Nephron progenitor cell (in vitro differentiated cells): ENCODE measurements at regions not wholly inside any gene's neighbourhood (a gene's known extent, or its start where the extent isn't known, plus 50 kb on each side); places are given as distances from the start of the nearest gene placed in this dataset.

Experiments
- DNase-seq: peaks from one replicate; pipeline ENCODE4 v3.0.0; 2021
- H3K27ac Mint-ChIP-seq: 2 replicates; pipeline ENCODE4 v1.8.0; 2021; ENCODE audit warnings: mild to moderate bottlenecking, moderate library complexity, mixed read lengths
- H3K27me3 Mint-ChIP-seq: 2 replicates; pipeline ENCODE4 v1.8.0; 2021; ENCODE audit warnings: mild to moderate bottlenecking, low read depth, mixed read lengths; ENCODE audit not compliant: poor library complexity
- H3K36me3 Mint-ChIP-seq: 2 replicates; pipeline ENCODE4 v1.8.0; 2021; ENCODE audit warnings: low read depth, mixed read lengths
- H3K4me1 Mint-ChIP-seq: 2 replicates; pipeline ENCODE4 v1.8.0; 2021; ENCODE audit warnings: mixed read lengths
- H3K4me3 Mint-ChIP-seq: 2 replicates; pipeline ENCODE4 v1.8.0; 2021; ENCODE audit warnings: mild to moderate bottlenecking, moderate library complexity, mixed read lengths
- H3K9me3 Mint-ChIP-seq: 2 replicates; pipeline ENCODE4 v1.8.0; 2021; ENCODE audit warnings: mild to moderate bottlenecking, moderate library complexity, mixed read lengths
- CTCF ChIP-seq: fragments of 200-600 bp; sonication (generic); IDR thresholded peaks from 2 replicates; pipeline ENCODE4 v1.5.0; 2021; ENCODE audit warnings: antibody characterized with exemption

- TF ChIP-seq CTCF, result no peak
- Mint-ChIP-seq H3K36me3 (no peaks in the 10 kb centered on the region), H3K4me1 (no peaks in the 10 kb centered on the region), H3K27me3 (no peaks in the 10 kb centered on the region), H3K4me3 (no peak overlapping the region), H3K9me3 (peaks cover 10% of the 10 kb centered on the region), H3K27ac (no peak overlapping the region)
- no peak for DNase-seq
Measured at GRCh38 chr4:59729321-59729720, 1470.8 kb upstream of the ADGRL3 start.

GRCh38 chr4:59748433-59748832 lies 1451.7 kb upstream of the ADGRL3 start:
- TF ChIP-seq CTCF, result no peak
- H3K9me3 Mint-ChIP-seq, result peaks cover 8% of the 10 kb centered on the region

GRCh38 chr4:59759082-59759825 lies 1440.9 kb upstream of the ADGRL3 start:
- Mint-ChIP-seq H3K27me3 (no peaks in the 10 kb centered on the region), H3K4me1 (no peaks in the 10 kb centered on the region), H3K4me3 (no peak overlapping the region), H3K9me3 (no peaks in the 10 kb centered on the region), H3K27ac (no peak overlapping the region), H3K36me3 (no peaks in the 10 kb centered on the region)
- TF ChIP-seq CTCF, result no peak
- DNase-seq, result no peak

More at GRCh38 chr4:59748433-59748832, 1451.7 kb upstream of the ADGRL3 start:
- no peak for DNase-seq
- H3K36me3 Mint-ChIP-seq, result no peaks in the 10 kb centered on the region
- no peak overlapping the region for H3K4me3 Mint-ChIP-seq
- H3K27me3 Mint-ChIP-seq, result no peaks in the 10 kb centered on the region
- H3K4me1 Mint-ChIP-seq, result no peaks in the 10 kb centered on the region
- no peak overlapping the region for H3K27ac Mint-ChIP-seq

GRCh38 chr4:59762344-59762743 lies 1437.8 kb upstream of the ADGRL3 start:
- no peak for TF ChIP-seq CTCF
- no peak overlapping the region for H3K4me3 Mint-ChIP-seq
- H3K27ac Mint-ChIP-seq, result no peak overlapping the region
- no peaks in the 10 kb centered on the region for H3K9me3 Mint-ChIP-seq
- DNase-seq, result no peak
- H3K27me3 Mint-ChIP-seq, result no peaks in the 10 kb centered on the region
- no peaks in the 10 kb centered on the region for H3K4me1 Mint-ChIP-seq
- H3K36me3 Mint-ChIP-seq, result no peaks in the 10 kb centered on the region

- H3K27me3 Mint-ChIP-seq, result no peaks in the 10 kb centered on the region
- H3K9me3 Mint-ChIP-seq, result no peaks in the 10 kb centered on the region
- DNase-seq, result no peak
- no peak overlapping the region for H3K27ac Mint-ChIP-seq
- no peak overlapping the region for H3K4me3 Mint-ChIP-seq
- no peak for TF ChIP-seq CTCF
- no peaks in the 10 kb centered on the region for H3K36me3 Mint-ChIP-seq
- no peaks in the 10 kb centered on the region for H3K4me1 Mint-ChIP-seq
Measured at GRCh38 chr4:59770601-59771264, 1429.4 kb upstream of the ADGRL3 start.
